ENCODE measurements at regions not wholly inside any gene's neighbourhood (a gene's known extent, or its start where the extent isn't known, plus 50 kb on each side); places are given as distances from the start of the nearest gene placed in this dataset.

- no peak for TF ChIP-seq CTCF (IDR thresholded peaks at IDR 0.05)
- no peak overlapping the region for H3K4me3 Mint-ChIP-seq
- CTCF ChIA-PET: no interaction called here
Measured at GRCh38 chr4:27828843-27829242, 968.2 kb downstream of the STIM2 start.

GRCh38 chr4:27830251-27830650, 969.6 kb downstream of the STIM2 start:
- ChIA-PET CTCF (no interaction called here), POLR2A (no interaction called here)
- H3K9me3 ChIP-seq (ENCODE audit: control insufficient read depth in 1 of 2, insufficient read depth in 1 of 2, low read length in 2 of 2): peaks cover 0 to 4% of the 10 kb centered on the region in 2 experiments
- DNase-seq (no peak), ATAC-seq (ENCODE audit: poor library complexity) (no peak)
- no peaks in the 10 kb centered on the region for H3K36me3 ChIP-seq (ENCODE audit: insufficient read depth, low read length)
- Mint-ChIP-seq H3K36me3 (ENCODE audit: low read depth) (no peaks in the 10 kb centered on the region), H3K27me3 (no peaks in the 10 kb centered on the region), H3K27ac (no peak overlapping the region), H3K9me3 (no peaks in the 10 kb centered on the region), H3K4me1 (ENCODE audit: low read depth) (no peaks in the 10 kb centered on the region), H3K4me3 (no peak overlapping the region)
- H3K27me3 ChIP-seq (ENCODE audit: control insufficient read depth in 1 of 2, insufficient read depth in 2 of 2, low read length in 2 of 2): no peaks in the 10 kb centered on the region
- TF ChIP-seq CTCF (IDR thresholded peaks at IDR 0.05): no peak
- no peak overlapping the region for H3K4me3 ChIP-seq (ENCODE audit: low read length)
- intact Hi-C loops (cut with DNase I, micrococcal nuclease): no loop called here
- no peak overlapping the region for H3K27ac ChIP-seq (ENCODE audit: low read depth in 1 of 2, low read length in 2 of 2)
- no peaks in the 10 kb centered on the region for H3K4me1 ChIP-seq (ENCODE audit: insufficient read depth, low read length)

More at GRCh38 chr4:27828843-27829242, 968.2 kb downstream of the STIM2 start:
- POLR2A ChIA-PET: no interaction called here
- no peak overlapping the region for H3K27ac Mint-ChIP-seq
- no peaks in the 10 kb centered on the region for H3K36me3 ChIP-seq (ENCODE audit: insufficient read depth, low read length)
- DNase-seq: no peak
- no peaks in the 10 kb centered on the region for H3K27me3 ChIP-seq (ENCODE audit: control insufficient read depth in 1 of 2, insufficient read depth in 2 of 2, low read length in 2 of 2)
- peaks cover 2% of the 10 kb centered on the region for H3K9me3 Mint-ChIP-seq
- no peak overlapping the region for H3K4me3 ChIP-seq (ENCODE audit: low read length)
- no peaks in the 10 kb centered on the region for H3K4me1 ChIP-seq (ENCODE audit: insufficient read depth, low read length)
- peaks cover 0 to 4% of the 10 kb centered on the region in 2 experiments for H3K9me3 ChIP-seq (ENCODE audit: control insufficient read depth in 1 of 2, insufficient read depth in 1 of 2, low read length in 2 of 2)
- no peak for ATAC-seq (ENCODE audit: poor library complexity)
- H3K27me3 Mint-ChIP-seq: no peaks in the 10 kb centered on the region
- no peaks in the 10 kb centered on the region for H3K36me3 Mint-ChIP-seq (ENCODE audit: low read depth)
- H3K4me1 Mint-ChIP-seq (ENCODE audit: low read depth): no peaks in the 10 kb centered on the region
- no peak overlapping the region for H3K27ac ChIP-seq (ENCODE audit: low read depth in 1 of 2, low read length in 2 of 2)
- intact Hi-C loops (cut with DNase I, micrococcal nuclease): no loop called here

- H3K27ac Mint-ChIP-seq: no peak overlapping the region
- ChIA-PET CTCF (no interaction called here), POLR2A (no interaction called here)
- ATAC-seq (ENCODE audit: poor library complexity): no peak
- TF ChIP-seq CTCF (IDR thresholded peaks at IDR 0.05): no peak
- no peaks in the 10 kb centered on the region for H3K27me3 ChIP-seq (ENCODE audit: control insufficient read depth in 1 of 2, insufficient read depth in 2 of 2, low read length in 2 of 2)
- no peaks in the 10 kb centered on the region for H3K4me1 ChIP-seq (ENCODE audit: insufficient read depth, low read length)
- H3K4me3 Mint-ChIP-seq: no peak overlapping the region
- intact Hi-C loops (cut with DNase I, micrococcal nuclease): no loop called here
- no peaks in the 10 kb centered on the region for H3K36me3 Mint-ChIP-seq (ENCODE audit: low read depth)
- no peak overlapping the region for H3K4me3 ChIP-seq (ENCODE audit: low read length)
- H3K9me3 ChIP-seq (ENCODE audit: control insufficient read depth in 1 of 2, insufficient read depth in 1 of 2, low read length in 2 of 2): peaks cover 0 to 4% of the 10 kb centered on the region in 2 experiments
- H3K36me3 ChIP-seq (ENCODE audit: insufficient read depth, low read length): no peaks in the 10 kb centered on the region
- no peak overlapping the region for H3K27ac ChIP-seq (ENCODE audit: low read depth in 1 of 2, low read length in 2 of 2)
- no peak for DNase-seq
- no peaks in the 10 kb centered on the region for H3K27me3 Mint-ChIP-seq
- H3K9me3 Mint-ChIP-seq: peaks cover 9% of the 10 kb centered on the region
- no peaks in the 10 kb centered on the region for H3K4me1 Mint-ChIP-seq (ENCODE audit: low read depth)
Measured at GRCh38 chr4:27835851-27836250, 975.2 kb downstream of the STIM2 start.

Data from CD4-positive, alpha-beta T cell (primary cell).